ENCODE measurements at regions not wholly inside any gene's neighbourhood (a gene's known extent, or its start where the extent isn't known, plus 50 kb on each side); places are given as distances from the start of the nearest gene placed in this dataset.

DNA sequence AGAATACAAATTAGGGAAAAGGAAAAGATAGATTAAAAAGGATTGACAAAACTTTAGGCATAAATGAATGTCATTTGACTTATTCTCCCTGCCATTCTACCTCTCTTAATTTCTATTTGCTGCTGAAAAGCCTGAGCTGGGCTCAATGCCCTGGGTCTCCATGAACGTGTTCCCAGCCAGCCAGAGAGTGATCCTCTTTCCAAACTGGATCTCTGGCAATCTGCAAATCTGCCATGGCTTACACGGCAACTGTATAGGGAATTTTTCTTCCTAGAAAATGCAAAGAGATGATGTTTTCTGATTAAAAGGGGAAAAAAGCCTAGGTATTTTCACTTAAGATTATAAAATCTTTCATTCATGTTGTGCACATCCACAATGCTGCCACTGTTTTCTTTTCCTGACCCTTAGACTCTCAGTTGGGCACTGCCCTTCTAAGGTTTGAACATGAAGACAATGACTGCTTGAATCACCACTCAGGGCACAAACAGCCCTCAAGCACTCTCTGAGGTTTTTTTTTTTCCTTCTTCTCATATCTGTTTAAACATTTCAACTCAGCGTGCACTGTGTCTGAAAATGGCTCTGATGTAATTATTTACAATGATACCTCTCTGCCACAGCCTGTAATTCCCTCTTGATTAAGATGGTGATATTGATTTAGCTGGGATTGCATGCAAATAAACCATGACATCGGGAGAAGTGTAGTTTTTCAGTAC is 60.3 kb downstream of the DACT1 start:
- DNase-seq = no peak

DNA sequence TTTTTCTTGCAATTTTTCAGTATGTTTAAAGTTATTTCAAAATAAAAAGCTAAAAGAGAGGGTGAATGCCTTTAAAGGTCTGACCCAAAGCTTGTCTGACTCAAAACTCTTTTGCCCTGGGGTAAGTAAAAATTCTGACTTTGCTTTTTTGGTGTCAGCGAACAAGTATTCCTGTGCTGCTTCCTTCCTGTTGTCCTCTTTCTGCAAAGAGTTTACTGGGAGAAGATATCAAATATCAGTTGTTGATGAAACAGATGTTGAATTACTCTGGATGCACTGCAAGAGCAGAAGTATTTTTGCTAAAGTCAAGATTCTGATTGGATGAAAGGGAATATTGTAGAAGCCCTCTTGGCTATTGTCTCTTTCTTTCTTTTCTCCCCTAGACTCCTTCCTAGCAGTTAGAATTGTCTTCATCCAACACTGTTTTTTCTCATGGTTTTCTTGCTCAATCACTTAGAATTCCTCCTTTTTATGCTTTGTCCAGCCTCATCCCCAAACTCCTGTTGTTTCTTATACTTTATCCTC is 62.0 kb downstream of the DACT1 start:
- no peak for DNase-seq

DNA sequence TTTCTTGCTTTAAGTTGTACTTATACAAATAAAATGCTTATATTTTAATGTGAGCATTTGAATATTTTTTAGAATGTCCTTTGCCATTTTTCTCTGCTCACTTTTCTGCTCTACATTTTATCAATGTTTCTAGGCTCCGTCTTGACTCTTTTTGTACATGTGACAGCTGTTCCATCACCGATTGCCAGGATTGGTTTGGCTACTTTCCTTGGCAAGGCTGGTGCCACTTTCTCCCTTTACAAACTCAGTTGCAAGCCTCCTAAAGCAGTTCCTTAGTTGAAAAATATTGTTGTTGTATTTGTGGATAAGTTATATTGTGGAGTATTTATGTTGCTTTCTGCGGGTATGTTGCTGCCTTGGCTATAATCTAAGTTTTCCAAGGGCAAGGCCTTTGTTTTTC is 63.4 kb downstream of the DACT1 start:
- DNase-seq = no peak

DNA sequence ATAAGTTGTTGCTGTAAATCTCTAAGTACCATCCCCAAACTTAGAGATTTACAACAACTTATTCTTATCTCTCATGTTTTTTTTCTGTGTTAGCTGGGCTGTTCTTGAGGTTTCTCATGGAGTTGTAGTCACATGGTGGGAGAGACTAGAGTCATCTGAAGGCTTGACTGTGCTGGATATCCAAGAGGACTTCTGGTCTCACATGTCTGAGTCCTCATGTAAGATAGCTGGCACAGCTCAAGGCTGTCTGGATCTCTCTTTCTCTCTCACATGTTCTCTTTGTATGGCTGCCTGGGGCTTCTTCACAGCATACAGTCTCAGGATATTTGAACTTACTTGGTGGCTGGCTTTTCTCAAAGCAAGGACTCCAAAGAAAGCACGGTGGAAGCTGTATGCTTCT is 63.8 kb downstream of the DACT1 start:
- DNase-seq = no peak

DNA sequence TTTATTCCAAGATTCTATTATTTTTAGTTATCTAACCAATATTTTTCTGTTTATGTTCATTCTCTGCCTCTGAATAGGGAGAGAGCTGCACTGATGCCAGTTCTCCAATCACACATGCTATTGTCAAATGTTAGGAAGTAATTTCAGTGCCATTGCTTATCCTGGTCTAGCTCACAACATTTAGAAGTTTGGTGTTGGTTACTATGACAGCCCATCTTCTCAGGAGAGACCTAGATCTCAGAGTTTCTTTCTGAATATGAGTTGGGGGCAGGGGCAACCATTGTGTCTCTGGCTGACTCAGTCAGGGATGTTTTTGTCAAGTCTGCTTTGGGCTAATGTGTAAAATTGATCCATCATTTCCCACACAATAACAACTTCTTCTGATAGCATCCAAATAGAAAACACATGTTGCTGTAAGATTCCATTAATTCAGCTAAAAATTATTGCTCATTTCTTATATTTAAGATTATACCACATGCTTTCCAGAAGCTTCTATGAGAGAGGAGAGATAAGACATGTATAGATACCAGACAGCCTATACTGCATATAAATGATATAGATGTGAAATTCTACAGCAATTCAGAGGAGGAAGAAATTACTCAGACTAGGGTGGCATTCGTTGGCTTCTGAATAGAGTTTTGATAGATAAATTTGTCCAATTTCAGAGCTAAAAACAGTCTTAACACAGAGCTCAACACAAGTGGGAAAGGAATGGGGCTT is 64.8 kb downstream of the DACT1 start:
- no peak for DNase-seq

DNA sequence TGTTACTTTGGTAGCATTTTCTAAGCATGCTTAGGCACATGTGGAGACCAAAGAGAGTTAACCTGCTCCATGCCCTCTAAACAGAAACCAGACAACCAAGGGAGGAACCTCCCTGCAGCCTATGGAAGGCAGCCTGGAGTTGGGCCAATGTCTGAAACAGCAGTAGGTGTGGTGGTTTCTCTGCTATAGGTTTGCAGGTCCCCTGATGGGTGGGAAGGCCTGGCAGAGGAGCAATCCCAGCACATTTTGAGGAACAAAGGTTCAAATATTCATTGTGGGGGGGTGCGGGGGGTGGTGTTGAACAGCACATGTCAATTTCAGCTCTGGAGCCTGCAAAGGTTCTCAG is 65.4 kb downstream of the DACT1 start:
- DNase-seq = no peak

DNA sequence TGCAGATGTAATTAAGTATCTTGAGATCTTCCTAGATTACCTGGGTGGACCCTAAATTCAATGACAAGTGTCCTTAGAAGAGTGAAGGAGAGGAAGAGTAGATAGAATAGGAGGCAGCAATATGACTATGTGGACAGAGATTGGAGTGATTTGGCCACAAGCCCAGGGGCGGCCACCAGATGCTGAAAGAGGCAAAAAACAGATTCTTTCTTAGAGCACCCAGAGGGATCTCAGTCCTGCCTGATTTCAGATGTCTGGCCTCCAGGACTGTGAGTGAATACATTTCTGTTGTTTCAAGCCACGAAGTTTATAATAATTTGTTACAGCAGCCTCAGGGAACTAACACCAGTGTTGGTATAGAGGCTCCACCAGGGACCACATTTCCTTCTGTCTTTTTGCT is 67.3 kb downstream of the DACT1 start:
- no peak for DNase-seq

DNA sequence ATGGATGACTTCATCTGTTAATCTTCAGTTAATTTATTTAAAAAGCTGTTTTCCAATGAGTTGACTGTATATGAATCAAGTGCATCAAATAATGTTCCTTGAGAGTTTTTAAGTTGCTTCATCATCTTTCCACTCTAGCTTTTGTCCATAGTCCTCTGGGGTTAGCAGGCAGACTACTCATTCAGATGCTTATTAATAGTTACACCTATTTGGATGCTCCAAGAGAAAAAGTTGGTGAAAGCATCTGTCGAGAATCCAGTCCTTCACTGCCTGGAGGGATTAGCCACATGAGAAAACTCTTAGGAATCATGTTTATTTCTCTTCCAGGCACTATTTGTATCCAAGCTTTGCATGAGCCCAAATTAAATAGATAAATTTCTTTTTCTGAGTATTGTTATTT is 70.2 kb downstream of the DACT1 start:
- DNase-seq = no peak

DNA sequence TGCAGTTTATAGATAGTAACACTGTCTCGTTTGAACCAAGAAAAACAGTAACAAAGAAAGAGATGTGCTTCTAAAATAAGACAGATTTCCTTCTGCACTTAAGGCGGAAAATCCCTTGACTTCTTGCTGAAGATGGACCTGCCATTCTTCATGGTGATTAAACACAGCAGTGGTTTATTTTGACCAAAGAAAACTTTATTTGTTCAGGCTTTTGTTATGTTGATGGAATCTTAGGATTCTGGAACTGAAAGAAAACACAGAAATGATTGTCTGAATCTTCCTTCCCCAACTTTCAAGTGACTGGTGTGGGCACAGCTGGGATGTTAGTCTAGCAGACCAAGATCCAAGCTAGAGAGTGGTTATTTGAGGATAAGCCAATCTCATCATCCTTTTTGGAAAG is 72.2 kb downstream of the DACT1 start:
- DNase-seq = no peak

DNA sequence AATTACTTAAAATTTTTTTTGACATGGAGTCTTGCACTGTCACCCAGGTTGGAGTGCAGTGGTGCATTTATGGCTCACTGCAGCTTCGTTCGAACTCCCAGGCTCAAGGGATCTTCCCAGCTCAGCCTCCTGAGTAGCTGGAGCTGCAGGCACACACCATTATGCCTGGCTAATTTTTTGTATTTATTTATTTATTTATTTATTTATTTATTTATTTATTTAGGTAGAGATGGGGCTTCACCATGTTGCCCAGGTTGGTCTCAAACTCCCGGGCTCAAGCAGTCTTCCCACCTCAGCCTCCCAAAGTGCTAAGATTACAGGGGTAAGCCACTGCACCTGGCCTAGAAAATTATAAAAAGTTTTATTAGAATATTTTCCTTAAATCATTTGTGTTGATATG is 73.6 kb downstream of the DACT1 start:
- no peak for DNase-seq

DNA sequence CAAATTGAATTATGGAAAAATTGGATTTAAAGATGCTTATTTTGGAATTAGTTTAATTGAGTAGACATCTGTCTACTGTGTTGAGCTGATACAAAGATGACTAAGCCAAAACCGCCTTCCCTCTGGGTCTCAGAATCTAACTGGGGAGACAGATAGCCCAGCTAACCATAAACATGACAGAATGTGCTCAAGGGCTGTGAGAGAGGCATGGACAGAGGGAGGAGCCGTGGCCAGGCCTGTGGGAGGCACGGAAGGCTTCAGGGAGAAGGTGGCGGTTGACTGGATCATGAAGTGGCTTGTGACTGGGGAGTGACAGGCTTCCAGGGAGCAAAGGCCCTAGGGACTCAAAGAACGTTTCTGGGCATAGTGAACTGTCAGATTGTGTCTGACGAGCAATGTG is 74.6 kb downstream of the DACT1 start:
- no peak for DNase-seq

DNA sequence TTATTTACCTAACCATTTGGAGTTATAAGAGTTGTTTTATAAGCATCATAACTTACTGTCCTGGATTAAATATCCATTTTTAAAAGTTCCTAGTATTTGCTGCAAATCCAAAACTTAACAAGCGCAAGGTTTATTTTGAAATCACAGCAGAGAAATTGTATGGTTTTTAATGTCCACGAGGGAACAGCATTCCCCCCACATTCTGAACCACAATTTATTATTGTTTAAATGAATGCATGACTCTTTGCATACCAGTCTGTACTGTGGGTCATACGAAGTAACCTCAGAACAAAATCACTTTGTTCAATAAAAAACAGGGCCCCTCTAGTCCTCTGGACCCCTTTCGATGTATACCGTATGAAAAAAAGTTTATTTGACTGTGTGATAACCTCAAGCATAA is 75.9 kb downstream of the DACT1 start:
- no peak for DNase-seq

DNA sequence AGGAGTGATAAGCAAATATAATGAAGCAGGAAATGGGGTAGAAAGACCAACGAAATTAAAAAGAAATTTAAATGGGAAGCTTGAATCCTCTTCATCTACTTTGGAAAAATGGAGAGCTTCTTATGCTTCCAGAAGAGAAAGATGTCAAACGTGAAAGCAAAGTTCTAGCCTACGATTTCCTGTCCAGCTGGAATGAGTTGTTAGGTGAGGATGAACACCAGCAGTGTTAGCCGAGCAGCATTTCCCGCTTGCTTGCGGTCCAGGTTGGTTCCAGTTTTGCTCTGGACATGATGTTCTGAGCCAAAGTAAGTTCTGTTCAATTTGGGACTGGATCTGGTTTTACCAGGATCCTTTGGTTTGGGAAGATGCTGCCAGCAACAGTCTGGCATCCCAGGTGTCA is 78.9 kb downstream of the DACT1 start:
- no peak for DNase-seq

DNA sequence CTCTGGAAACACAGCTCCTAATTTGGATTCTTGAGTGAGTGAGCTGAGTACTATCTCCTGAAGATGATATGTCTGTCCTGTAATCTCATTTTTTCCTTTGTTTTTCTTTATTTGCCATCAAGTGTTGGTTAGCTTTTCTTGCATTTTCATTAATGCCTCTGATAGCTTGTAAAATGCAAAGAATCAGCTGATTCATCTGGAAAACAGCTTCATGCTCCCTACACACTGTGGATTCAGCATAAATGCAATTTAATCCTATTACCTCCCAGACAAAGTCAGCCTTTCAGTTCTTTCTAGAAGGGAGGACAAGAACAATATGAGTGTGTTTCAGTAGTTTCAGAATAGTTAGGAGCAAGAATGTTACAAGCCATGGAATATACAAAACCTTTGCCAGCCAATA is 79.4 kb downstream of the DACT1 start:
- DNase-seq = no peak

DNA sequence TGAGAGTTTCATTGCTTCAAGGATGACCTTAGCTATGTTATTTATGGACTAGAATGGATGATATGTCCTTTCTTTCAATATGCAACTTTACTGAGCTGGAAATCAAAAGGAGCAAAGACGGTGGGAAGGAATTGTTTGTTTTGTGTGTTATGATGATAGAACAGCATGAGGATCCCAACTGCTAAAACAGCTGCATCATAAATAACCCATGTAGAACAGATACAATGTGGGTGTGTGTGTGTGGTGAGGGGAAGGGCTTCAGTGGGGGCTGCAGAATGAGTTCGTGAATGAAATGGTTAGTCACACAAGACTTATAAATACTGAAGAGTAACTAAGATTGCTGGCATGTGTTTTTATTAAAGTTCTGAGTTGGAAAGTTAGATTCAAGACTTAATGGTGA is 80.1 kb downstream of the DACT1 start:
- no peak for DNase-seq

DNA sequence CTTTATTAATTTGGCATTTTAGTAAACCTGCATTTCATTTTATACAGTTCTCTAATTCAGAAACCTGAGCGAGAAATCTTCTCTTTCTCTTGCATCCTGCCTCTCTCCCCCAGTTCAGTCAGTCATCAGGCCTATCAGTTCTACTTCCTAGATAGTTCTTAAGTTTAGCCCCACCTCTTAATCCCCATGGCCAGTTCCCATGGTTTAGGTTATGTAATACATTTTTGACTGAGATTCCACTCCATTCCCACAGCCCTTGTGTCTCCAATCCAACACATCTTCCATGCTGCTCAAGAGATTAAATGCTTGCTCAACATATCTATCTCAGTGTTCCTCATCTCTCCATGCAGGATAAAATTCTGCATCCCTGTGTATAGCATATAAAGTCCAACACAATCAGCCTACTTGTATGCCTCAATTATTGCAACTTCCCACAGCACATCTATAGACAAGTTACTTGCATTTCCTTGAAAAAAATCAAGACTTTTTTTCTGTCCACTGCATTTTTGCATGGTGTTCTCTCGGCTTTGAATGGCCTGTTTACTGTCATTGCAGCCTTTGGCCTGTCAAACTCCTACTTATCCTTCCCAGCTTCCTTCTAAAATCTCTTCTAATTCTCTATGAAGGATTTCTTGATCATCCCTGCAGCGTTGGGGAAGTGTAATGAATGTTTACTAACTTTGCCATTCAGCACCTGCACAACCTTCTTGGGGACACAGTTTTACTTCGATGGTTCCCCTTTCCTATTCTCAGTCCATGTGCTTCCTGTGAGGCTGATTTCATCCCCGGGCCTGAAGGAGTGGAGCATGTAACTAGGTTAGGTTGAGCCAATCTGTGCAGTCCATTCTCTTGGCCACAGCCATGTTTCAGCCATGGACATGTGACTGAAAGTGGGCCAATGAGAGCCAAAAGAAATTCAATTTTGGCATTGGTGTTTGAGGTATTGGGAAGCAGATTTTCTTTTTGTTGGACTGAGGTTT is 80.8 kb downstream of the DACT1 start:
- DNase-seq = no peak

DNA sequence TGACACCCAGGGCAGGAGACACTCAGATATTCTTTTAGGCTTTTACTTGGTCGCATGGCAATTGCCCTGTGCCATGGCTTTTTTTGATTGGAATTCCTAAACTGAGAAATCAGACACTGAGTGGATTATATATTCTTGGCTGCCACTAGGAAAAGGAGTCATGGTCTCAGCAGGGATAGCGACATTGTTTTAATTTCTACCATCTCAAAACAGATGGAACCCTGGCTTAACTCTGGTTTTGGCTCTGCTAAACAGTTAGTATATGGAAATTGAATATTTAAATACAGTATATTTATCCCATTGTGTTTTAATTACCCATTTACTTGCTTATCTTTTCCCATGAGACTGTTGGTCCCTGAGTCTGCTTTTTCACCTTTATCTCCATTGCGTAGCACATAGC is 84.0 kb downstream of the DACT1 start:
- no peak for DNase-seq

DNA sequence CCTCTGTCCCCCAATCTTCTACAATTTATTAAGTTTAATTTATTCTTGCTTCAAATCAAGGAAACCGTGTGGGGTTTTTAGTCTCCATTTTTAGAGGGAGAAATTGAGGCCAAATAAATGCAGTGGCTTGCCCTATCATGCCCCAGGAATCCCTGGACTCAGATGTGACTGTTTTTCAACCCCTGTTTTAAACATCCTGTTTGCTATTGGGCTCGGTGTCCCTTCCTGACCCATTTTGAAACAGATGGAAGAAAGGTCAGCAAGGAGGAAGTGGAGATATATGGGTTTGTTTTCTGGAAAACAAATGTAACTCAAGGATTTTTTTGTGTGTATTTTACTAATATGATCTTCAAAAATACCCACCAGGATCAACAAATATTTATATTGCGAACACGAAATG is 84.7 kb downstream of the DACT1 start:
- no peak for DNase-seq

DNA sequence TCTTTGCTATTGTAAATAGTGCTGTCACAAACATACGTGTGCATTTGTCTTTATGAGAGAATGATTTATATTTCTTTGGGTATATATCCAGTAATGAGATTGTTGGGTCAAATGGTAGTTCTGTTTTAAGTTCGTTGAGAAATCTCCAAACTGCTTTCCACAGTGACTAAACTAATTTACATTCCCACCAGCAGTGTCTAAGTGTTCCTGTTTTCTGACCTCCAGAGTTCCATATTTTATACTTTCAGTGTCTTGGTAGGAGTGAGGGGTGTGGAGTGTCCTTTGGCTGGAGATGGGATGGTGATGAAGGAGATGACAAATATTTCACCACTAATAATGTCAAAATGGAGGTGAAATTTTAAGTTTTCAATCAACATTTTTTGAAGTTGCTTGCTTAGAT is 86.4 kb downstream of the DACT1 start:
- no peak for DNase-seq

DNA sequence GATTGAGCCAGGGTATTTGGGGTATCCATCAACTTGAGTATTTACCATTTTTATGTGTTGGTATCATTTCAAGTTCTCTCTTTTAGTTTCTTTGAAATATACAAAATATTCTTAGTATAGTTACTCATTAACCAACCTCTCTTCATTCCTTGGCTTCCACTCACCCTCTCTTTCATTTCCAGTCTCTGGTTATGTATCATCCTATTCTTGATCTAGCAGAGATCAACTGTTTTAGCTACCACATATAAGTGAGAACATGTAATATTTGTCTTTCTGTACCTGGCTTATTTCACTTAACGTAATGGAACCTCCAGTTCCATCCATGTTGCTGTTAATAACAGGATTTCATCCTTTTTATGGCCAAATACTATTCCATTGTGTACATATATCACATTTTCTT is 86.9 kb downstream of the DACT1 start:
- DNase-seq = no peak

DNA sequence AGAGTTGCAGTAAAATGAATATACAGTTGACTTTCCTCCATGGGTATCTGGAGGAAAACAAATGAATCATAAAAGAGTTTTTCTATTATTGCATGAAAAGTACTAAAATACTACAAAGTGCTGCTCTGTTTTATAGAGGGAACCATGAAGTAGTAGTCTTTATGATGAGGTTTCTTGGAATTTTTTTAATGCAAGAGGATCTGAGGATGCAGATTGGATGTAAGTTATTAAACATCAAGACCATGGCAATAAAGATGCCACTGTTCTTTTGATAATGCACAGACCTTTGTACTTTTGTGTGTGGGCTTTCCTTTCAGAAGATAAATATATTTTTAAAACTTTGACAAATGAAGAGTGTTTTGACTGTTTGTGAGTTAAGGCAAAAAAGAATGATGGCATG is 87.5 kb downstream of the DACT1 start:
- DNase-seq = no peak

DNA sequence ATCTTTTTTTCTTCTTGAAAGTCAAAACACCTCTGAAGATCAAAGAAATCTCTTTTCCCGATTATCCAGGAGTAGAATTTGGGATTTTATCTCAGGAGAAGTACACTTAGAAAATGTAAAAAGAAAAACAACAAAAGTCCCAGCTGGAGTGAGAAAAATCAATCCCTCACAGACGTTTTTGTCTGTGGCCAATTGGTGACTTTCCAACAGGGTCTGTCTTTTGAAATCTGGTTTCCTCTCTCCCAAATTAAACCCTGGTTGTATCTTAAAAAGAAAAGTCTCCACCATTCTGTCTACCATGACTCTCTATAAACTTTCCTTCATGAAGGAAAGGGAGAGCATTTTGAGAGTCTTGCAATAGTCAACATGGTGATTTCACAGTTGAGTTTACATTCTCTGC is 88.1 kb downstream of the DACT1 start:
- DNase-seq = no peak

DNA sequence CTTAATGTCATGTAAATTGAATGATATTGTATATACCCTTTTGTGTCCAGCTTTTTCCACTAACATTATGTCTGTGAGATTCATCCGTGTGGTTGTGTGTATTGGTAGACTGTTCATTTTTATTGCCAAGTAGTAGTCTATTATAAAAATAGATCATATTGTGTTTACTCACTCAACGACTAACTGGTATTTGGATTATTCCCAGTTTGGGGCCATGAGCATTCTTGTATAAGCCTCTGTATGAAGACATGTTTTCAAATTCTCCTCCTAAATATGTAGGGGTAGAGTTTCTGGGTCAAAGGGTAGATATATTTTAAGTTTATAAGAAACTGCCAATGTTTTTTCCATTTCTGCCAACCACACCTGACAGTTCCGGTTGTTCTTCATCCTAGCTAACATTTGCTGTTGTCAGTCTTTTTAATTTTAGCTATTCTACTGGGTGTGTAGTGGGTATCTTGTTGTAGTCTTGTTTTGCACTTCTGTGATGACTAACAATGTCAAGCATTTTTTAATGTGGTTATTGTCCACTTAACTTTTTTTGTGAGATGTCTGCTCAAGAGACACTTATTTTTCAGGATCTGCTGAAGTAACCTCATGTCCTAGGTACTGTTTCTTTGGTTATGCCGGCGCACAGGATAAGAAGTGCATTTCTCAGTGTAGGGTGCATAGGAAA is 93.2 kb downstream of the DACT1 start:
- no peak for DNase-seq
